Effector memory CD8-positive, alpha-beta T cell (primary cell): ENCODE measurements at regions not wholly inside any gene's neighbourhood (a gene's known extent, or its start where the extent isn't known, plus 50 kb on each side); places are given as distances from the start of the nearest gene placed in this dataset.
"Not testable (repeated sequence)": the region's sequence is repeated elsewhere in the genome, so short reads cannot be mapped to it uniquely, and the experiment has no call there.

ENCODE experiments used
- ATAC-seq: fragments of 150-1000 bp; cut with Tn5 transposase; replicated peaks from 2 replicates; pipeline ENCODE4 v1.10.0; 2021; ENCODE audit warnings: mild to moderate bottlenecking, moderate library complexity
- DNase-seq, 3 experiments: peaks; one replicate each; pipeline ENCODE4 v3.0.0; 2021
- H3K27ac Mint-ChIP-seq, 2 donors: one replicate each; pipeline ENCODE4 v1.8.0; 2022; ENCODE audit warnings: mild to moderate bottlenecking in 2 of 2, mixed read lengths in 2 of 2, moderate library complexity in 2 of 2
- H3K27me3 Mint-ChIP-seq, 2 donors: one replicate each; pipeline ENCODE4 v1.8.0; 2022; ENCODE audit warnings: mixed read lengths in 2 of 2
- H3K36me3 Mint-ChIP-seq: one replicate; pipeline ENCODE4 v1.8.0; 2022; ENCODE audit warnings: mild to moderate bottlenecking, moderate library complexity, mixed read lengths; ENCODE audit not compliant: insufficient read depth
- H3K4me1 Mint-ChIP-seq, 2 donors: one replicate each; pipeline ENCODE4 v1.8.0; 2022; ENCODE audit warnings: low read depth in 2 of 2, mixed read lengths in 2 of 2
- H3K4me3 Mint-ChIP-seq, 2 donors: one replicate each; pipeline ENCODE4 v1.8.0; 2022; ENCODE audit warnings: mild to moderate bottlenecking in 2 of 2, mixed read lengths in 2 of 2, moderate library complexity in 2 of 2
- H3K9me3 Mint-ChIP-seq, 2 donors: one replicate each; pipeline ENCODE4 v1.8.0; 2022; ENCODE audit warnings: mixed read lengths in 2 of 2

DNA sequence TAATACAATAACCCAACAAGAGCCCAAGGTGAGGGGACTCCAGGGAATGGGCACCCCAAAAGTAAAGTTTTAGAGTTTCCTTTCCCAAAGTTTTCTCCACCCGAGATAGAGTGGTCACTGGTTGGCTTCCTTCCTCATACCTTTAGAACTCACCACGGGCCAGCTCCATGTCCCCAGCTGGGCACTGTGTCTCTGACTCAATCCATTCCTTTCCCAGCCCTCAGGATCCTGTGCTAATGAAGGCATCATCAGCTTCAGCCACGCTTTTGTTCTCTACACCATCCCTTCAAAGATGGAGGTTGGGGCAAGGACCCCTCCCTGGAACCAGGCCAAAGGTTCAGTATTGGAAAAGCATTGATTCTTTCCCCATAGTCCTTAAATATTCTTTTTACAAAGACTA lies 59.8 kb upstream of the VASH1 start:
- no peak for DNase-seq
- Mint-ChIP-seq H3K36me3 (no peaks in the 10 kb centered on the region), H3K9me3 (no peaks in the 10 kb centered on the region), H3K27ac (no peak overlapping the region), H3K4me3 (no peak overlapping the region), H3K4me1 (no peaks in the 10 kb centered on the region), H3K27me3 (peaks cover 24% of the 10 kb centered on the region in 2 donors)
- no peak for ATAC-seq

DNA sequence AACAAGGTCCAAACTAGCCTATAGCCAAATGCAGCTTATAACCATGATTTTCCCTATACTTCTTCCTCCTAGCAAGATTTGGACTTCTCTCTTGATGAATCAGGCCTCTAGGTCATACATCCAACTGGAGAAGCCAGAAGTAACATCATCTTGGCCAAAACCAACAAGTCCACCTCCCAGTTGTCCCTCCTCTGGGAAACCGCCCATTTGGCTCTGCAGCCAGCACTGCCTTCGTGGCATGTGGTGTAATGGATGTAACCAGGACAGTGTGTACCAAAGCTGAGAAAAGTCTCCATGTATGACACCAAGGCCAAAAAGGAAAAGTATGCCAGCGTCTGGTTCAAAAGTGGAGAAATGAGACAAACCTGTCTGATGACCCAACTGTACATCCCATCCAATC lies 59.3 kb upstream of the VASH1 start:
- H3K9me3 Mint-ChIP-seq, result no peaks in the 10 kb centered on the region

DNA sequence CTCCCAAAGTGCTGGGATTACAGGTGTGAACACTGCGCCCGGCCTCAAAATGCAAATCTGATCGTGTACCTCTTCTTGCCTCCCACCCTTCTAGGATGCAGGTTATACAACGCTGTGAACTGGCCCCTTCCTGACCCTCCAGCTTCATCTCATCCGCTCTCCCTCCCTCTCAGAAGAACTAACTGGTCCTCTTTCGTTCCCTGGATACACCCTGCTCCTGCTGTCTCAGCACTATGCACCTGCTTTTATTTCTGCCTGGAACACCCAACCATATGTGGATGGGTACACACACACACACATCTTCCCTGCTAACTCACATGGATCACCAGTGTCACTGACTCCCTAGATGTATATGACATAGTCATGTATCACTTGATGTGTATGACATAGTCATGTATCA lies 56.1 kb upstream of the VASH1 start:
- H3K27ac Mint-ChIP-seq, result no peak overlapping the region
- no peaks in the 10 kb centered on the region for H3K36me3 Mint-ChIP-seq
- DNase-seq (no peak), ATAC-seq (no peak)
- no peaks in the 10 kb centered on the region for H3K9me3 Mint-ChIP-seq
- H3K4me1 Mint-ChIP-seq, result no peaks in the 10 kb centered on the region
- peaks cover 15 to 18% of the 10 kb centered on the region in 2 donors for H3K27me3 Mint-ChIP-seq
- H3K4me3 Mint-ChIP-seq, result no peak overlapping the region

More for the DNA sequence above, 59.3 kb upstream of the VASH1 start:
- Mint-ChIP-seq H3K4me3 (no peak overlapping the region), H3K27me3 (peaks cover 19 to 20% of the 10 kb centered on the region in 2 donors), H3K4me1 (no peaks in the 10 kb centered on the region), H3K36me3 (no peaks in the 10 kb centered on the region), H3K27ac (no peak overlapping the region)
- DNase-seq (no peak), ATAC-seq (no peak)

DNA sequence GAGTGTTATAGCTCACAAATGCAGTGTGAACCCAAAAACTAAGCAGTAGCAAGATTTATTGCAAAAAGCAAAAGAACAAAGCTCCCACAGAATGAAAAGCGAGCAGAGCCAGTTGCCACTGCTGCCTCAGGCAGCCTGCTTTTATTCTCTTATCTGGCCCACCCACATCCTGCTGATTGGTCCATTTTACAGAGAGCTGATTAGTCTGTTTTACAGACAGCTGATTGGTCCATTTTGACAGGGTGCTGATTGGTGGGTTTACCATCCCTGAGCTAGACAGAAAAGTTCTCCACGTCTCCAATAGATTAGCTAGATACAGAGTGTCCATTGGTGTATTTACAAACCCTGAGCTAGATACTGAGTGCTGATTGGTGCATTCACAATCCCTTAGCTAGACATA lies 55.1 kb upstream of the VASH1 start:
- not testable (repeated sequence) for H3K36me3 Mint-ChIP-seq, H3K4me3 Mint-ChIP-seq, H3K4me1 Mint-ChIP-seq, DNase-seq, H3K9me3 Mint-ChIP-seq, ATAC-seq, H3K27ac Mint-ChIP-seq
- H3K27me3 Mint-ChIP-seq, result peaks cover 15 to 28% of the 10 kb centered on the region in 2 donors

DNA sequence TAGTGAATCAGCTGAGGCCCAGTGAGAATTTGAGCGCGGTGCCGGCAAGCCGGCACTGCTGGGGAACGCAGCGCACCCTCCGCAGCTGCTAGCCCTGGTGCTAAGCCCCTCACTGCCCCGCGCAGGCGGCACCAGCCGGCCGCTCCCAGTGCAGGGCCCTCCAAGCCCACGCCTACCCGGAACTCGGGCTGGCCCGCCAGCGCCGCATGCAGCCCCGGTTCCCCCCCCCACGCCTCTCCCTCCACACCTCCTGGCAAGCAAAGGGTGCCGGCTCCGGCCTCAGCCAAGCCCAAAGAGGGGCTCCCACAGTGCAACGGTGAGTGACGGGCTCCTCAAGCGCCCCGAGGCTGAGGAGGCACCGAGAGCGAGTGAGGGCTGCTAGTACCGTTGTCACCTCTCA lies 54.5 kb upstream of the VASH1 start:
- Mint-ChIP-seq H3K4me3 (no peak overlapping the region), H3K27me3 (peaks cover 15 to 30% of the 10 kb centered on the region in 2 donors), H3K36me3 (no peaks in the 10 kb centered on the region), H3K4me1 (no peaks in the 10 kb centered on the region), H3K9me3 (no peaks in the 10 kb centered on the region), H3K27ac (no peak overlapping the region)
- ATAC-seq (no peak), DNase-seq (no peak)

DNA sequence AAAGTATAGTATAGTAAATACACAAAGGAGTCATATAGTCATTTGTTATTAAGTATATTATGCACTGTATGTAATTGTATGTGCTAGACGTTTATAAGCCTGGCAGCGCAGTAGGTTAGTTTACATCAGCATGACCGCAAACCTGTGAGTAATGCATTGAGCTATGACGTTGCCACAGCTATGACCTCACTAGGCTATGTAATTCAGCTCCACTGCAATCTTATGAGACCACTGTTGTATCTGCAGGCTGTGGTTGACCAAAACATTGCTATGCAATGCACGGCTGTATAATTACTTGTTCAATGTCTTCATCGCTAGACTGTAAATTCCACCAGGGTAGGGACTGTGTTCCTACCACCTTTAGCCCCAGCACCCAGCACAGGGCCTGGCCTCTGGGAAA lies 53.2 kb upstream of the VASH1 start:
- Mint-ChIP-seq H3K4me1 (no peaks in the 10 kb centered on the region), H3K27me3 (peaks cover 11 to 24% of the 10 kb centered on the region in 2 donors), H3K9me3 (no peaks in the 10 kb centered on the region), H3K27ac (no peak overlapping the region), H3K4me3 (no peak overlapping the region), H3K36me3 (no peaks in the 10 kb centered on the region)
- no peak for ATAC-seq
- no peak for DNase-seq

DNA sequence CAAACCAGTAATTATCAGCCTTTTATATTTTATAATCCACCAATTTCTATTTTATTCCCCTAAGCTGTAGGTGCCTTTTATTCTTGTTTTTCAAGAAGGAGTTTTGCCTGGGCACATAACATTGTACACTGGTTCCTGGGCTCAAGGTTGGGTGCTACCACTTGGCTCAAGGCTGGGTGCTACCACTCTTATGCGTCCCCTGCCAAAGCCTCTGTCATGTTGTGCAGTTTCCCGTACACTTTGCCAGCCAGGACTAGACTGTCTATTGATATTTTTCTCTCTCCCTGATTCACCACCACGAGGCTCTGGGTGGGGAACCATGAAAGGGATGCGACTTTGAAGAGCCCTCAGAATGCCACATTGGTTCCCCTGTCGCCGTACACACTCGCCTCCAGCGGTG lies 52.5 kb upstream of the VASH1 start:
- Mint-ChIP-seq H3K4me1 (no peaks in the 10 kb centered on the region), H3K27ac (no peak overlapping the region), H3K36me3 (no peaks in the 10 kb centered on the region), H3K27me3 (peaks cover 18 to 30% of the 10 kb centered on the region in 2 donors), H3K4me3 (no peak overlapping the region), H3K9me3 (no peaks in the 10 kb centered on the region)
- no peak for ATAC-seq
- no peak for DNase-seq

DNA sequence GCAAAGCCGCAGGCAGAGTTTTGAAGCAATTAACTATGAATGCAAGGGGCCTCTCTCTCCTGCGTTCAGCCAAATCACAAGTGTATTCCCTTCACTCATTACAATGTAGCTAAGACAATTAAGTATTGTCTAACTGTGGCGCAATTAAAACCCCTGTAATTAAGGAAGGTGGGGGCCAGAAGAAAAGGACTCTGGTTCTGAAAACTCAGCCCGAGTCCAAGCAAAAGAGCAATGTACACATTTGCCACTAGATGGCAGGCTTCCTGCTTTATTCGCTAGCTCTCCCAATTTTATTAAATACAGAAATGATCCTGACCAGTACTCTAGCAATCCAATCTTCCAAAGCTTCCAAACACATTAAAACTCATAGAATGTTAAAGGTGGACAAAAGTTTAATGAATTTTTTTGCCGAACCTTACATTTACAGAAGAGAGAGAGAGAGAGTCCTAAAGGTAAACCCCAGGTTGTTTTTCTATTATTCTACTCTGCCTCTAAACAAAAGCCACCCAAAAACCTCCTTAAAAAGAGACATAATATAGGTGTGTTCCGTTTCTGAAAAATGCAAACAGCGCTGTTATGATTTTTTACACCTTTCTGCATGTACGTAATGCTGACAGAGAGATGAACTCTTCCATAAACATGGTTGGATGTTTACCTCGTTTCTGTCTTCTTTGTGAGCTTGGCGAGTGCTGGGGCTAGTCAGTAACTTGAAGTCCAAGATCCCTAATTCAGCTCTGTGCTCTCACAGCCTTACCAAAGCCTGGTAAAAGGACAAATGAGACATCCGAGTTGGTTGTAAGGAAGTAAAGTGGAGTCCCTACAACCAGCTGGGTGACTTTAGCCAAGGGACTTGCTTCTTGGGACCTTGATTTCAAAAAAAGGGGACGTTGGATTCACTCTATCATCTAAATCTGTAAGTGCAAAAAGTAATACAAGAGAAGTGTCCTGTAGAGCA lies 50.9 kb upstream of the VASH1 start:
- ATAC-seq (peak; percentile 35), DNase-seq (peak; percentile 4 to 29 (median 25))
- peaks cover 17 to 39% of the 10 kb centered on the region in 2 donors for H3K27me3 Mint-ChIP-seq
- H3K36me3 Mint-ChIP-seq, result no peaks in the 10 kb centered on the region
- no peak overlapping the region for H3K27ac Mint-ChIP-seq
- no peaks in the 10 kb centered on the region for H3K9me3 Mint-ChIP-seq
- no peak overlapping the region for H3K4me3 Mint-ChIP-seq
- H3K4me1 Mint-ChIP-seq, result no peaks in the 10 kb centered on the region
